ENCODE measurements at regions not wholly inside any gene's neighbourhood (a gene's known extent, or its start where the extent isn't known, plus 50 kb on each side); places are given as distances from the start of the nearest gene placed in this dataset.

- TF ChIP-seq EZH2phosphoT487 (IDR thresholded peaks at IDR 0.05; ENCODE audit: low read depth), result no peak
- no peak for TF ChIP-seq CTCF (IDR thresholded peaks at IDR 0.05; ENCODE audit: low read depth, low read length)
Observed at GRCh38 chr9:7456377-7456776, 343.2 kb downstream of the DMAC1 start.

Data from OCI-LY3 (cell line).